Keratinocyte (primary cell): ENCODE measurements at regions not wholly inside any gene's neighbourhood (a gene's known extent, or its start where the extent isn't known, plus 50 kb on each side); places are given as distances from the start of the nearest gene placed in this dataset.

Source experiments
- DNase-seq: peaks from one replicate; pipeline ENCODE4 v3.0.0-alpha.2; 2011; ENCODE audit warnings: low read depth, missing footprints, low spot score
- FAIRE-seq: peaks from 2 replicates; lab custom pipeline; 2011; peaks lifted over from hg19 to GRCh38; lab: Jason Lieb, UNC
- H2AFZ ChIP-seq: 2 replicates; pipeline ENCODE4 v1.6.0; 2012; ENCODE audit warnings: low read length, control low read depth, inconsistent platforms; ENCODE audit not compliant: control insufficient read depth
- H3K27ac ChIP-seq: 2 replicates; pipeline ENCODE4 v1.5.1; 2011; ENCODE audit warnings: low read length; ENCODE audit not compliant: control insufficient read depth, insufficient read depth
- H3K27me3 ChIP-seq: 3 replicates; pipeline ENCODE4 v1.6.0; 2011; ENCODE audit warnings: low read length; ENCODE audit not compliant: control insufficient read depth, insufficient read depth; ENCODE audit errors: extremely low read depth
- H3K36me3 ChIP-seq, 2 experiments: 2 replicates in 1 of 2; 3 replicates in 1 of 2; pipeline ENCODE4 v1.5.1; 2011; ENCODE audit warnings: low read length in 2 of 2, mild to moderate bottlenecking in 1 of 2; ENCODE audit not compliant: control insufficient read depth in 2 of 2, insufficient read depth in 2 of 2; ENCODE audit errors: extremely low read depth in 1 of 2
- H3K4me1 ChIP-seq: 3 replicates; pipeline ENCODE4 v1.5.1; 2011; ENCODE audit warnings: low read length; ENCODE audit not compliant: control insufficient read depth, insufficient read depth; ENCODE audit errors: extremely low read depth
- H3K4me2 ChIP-seq: 3 replicates; pipeline ENCODE4 v1.6.0; 2011; ENCODE audit warnings: low read depth, low read length; ENCODE audit not compliant: control insufficient read depth, insufficient read depth; ENCODE audit errors: extremely low read depth
- H3K4me3 ChIP-seq, 3 experiments: fragments of 200-600 bp in 1 of 3; sonication (generic) in 1 of 3; 2 replicates in 2 of 3; 3 replicates in 1 of 3; pipeline ENCODE4 v1.5.1; 2011 to 2016; ENCODE audit warnings: low read length in 3 of 3, mild to moderate bottlenecking in 3 of 3, control low read depth in 2 of 3, inconsistent platforms in 1 of 3, low read depth in 1 of 3, mixed read lengths in 1 of 3, mixed run types in 1 of 3, moderate library complexity in 1 of 3; ENCODE audit not compliant: control insufficient read depth in 2 of 3, insufficient read depth in 2 of 3; ENCODE audit errors: extremely low read depth in 1 of 3
- H3K79me2 ChIP-seq: 2 replicates; pipeline ENCODE4 v1.6.0; 2012; ENCODE audit warnings: low read length; ENCODE audit not compliant: control insufficient read depth, insufficient read depth
- H3K9ac ChIP-seq: 3 replicates; pipeline ENCODE4 v1.6.0; 2011; ENCODE audit warnings: low read length; ENCODE audit not compliant: control insufficient read depth, insufficient read depth; ENCODE audit errors: extremely low read depth
- H3K9me1 ChIP-seq: 3 replicates; pipeline ENCODE4 v1.6.0; 2011; ENCODE audit warnings: low read length; ENCODE audit not compliant: control insufficient read depth, insufficient read depth; ENCODE audit errors: extremely low read depth
- H3K9me3 ChIP-seq: 2 replicates; pipeline ENCODE4 v1.5.1; 2012; ENCODE audit warnings: low read depth, low read length; ENCODE audit not compliant: control insufficient read depth
- H4K20me1 ChIP-seq: 3 replicates; pipeline ENCODE4 v1.6.0; 2011; ENCODE audit warnings: low read length; ENCODE audit not compliant: control insufficient read depth, insufficient read depth; ENCODE audit errors: extremely low read depth
- EZH2 ChIP-seq: IDR thresholded peaks from one replicate; pipeline ENCODE4 v1.6.1; 2012; ENCODE audit warnings: inconsistent platforms, mild to moderate bottlenecking, low read length, moderate library complexity
- dilution Hi-C: fragments of 300-500 bp; cut with MboI; formaldehyde crosslinking; loops from one replicate; pipeline ENCODE4 v1.7.0; 2020; ENCODE audit warnings: low sequenced_read_pairs; ENCODE audit not compliant: extremely low pct_ligation_motif_present
- TF ChIP-seq, protein P1 (sequence below), 3 experiments: IDR thresholded peaks in 1 of 3; conservative IDR thresholded peaks in 1 of 3; optimal IDR thresholded peaks in 1 of 3; 2 replicates in 2 of 3; 3 replicates in 1 of 3; pipeline versions ENCODE3 to v1.5.1; 2011; ENCODE audit warnings: low read length in 3 of 3, mild to moderate bottlenecking in 3 of 3, moderate library complexity in 2 of 3, control low read depth in 1 of 3, inconsistent platforms in 1 of 3; ENCODE audit not compliant: insufficient read depth in 2 of 3; ENCODE audit errors: extremely low read depth in 1 of 3

DNA sequence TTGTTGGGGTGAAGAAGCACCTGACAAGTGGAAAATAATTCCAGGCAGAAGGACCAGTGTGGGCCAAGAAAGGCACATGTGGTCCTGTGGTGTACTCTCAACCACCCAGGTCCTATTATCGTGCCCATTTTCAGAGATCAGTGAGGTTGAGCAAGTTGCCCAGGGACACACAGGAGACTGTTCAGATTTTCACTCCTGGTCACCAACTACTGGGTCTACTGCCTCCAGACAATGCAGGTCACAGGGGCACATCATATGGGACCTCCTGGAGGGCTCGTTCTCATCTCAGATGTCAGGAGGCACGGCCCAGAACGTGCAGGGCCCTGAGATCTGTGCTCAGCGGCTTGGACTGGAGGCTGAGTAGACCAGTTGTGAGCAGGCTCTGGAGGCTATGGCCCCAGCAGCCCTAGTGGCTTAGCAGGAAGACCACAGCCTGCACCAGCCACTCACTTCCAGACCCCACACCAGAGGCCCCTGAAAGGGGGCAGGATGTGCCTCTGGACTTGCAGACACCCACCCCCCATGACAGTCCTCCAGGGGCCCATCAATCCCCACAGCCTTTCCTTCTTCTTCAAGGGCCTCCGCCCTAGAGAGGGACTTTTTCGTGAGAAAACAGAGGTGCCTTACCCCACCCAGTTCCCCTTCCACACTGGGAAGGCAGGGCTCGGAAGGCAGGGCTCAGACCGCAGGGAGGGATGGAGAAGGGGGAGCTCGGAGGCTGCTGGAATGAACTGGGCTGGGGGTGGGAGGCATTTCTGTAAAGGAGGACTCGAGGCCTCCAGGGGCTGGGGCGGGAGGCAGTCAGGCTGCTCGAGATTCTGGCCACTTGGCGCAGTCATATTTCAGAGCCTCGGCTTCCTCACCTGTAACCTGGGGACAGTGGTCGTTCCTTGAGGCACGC lies 82.7 kb upstream of the NEURL1B start:
- no peaks in the 10 kb centered on the region for H3K9me1 ChIP-seq
- no peak for FAIRE-seq
- peak overlapping the region in 1 of 3 experiments; percentile 1 for H3K4me3 ChIP-seq
- H3K79me2 ChIP-seq, result no peaks in the 10 kb centered on the region
- no peaks in the 10 kb centered on the region for H4K20me1 ChIP-seq
- H3K9ac ChIP-seq, result no peak overlapping the region
- H3K4me2 ChIP-seq, result peak overlapping the region; percentile 67
- H3K4me1 ChIP-seq, result peaks cover 20% of the 10 kb centered on the region
- no peak overlapping the region for H2AFZ ChIP-seq
- no peaks in the 10 kb centered on the region for H3K36me3 ChIP-seq
- no peak overlapping the region for H3K27ac ChIP-seq
- DNase-seq, result no peak
- dilution Hi-C loops, result no loop called here
- H3K9me3 ChIP-seq, result no peaks in the 10 kb centered on the region
- TF ChIP-seq EZH2, result no peak
- TF ChIP-seq, protein P1, sequence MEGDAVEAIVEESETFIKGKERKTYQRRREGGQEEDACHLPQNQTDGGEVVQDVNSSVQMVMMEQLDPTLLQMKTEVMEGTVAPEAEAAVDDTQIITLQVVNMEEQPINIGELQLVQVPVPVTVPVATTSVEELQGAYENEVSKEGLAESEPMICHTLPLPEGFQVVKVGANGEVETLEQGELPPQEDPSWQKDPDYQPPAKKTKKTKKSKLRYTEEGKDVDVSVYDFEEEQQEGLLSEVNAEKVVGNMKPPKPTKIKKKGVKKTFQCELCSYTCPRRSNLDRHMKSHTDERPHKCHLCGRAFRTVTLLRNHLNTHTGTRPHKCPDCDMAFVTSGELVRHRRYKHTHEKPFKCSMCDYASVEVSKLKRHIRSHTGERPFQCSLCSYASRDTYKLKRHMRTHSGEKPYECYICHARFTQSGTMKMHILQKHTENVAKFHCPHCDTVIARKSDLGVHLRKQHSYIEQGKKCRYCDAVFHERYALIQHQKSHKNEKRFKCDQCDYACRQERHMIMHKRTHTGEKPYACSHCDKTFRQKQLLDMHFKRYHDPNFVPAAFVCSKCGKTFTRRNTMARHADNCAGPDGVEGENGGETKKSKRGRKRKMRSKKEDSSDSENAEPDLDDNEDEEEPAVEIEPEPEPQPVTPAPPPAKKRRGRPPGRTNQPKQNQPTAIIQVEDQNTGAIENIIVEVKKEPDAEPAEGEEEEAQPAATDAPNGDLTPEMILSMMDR (optimal IDR thresholded peaks at IDR 0.05 in 1 of 3, IDR thresholded peaks at IDR 0.05 in 1 of 3, conservative IDR thresholded peaks at IDR 0.05 in 1 of 3; ENCODE audit: extremely low read depth in 1 of 3, insufficient read depth in 2 of 3, low read length in 3 of 3), result no peak
- peaks cover 9% of the 10 kb centered on the region for H3K27me3 ChIP-seq

GRCh38 chr5:172556971-172557461 lies 84.0 kb upstream of the NEURL1B start:
- Histone ChIP-seq H3K4me3 (no peak overlapping the region), H3K27ac (no peak overlapping the region), H3K79me2 (no peaks in the 10 kb centered on the region), H3K9ac (no peak overlapping the region), H3K4me1 (peaks cover 20% of the 10 kb centered on the region), H3K9me3 (no peaks in the 10 kb centered on the region), H3K36me3 (no peaks in the 10 kb centered on the region), H4K20me1 (no peaks in the 10 kb centered on the region), H2AFZ (no peak overlapping the region), H3K27me3 (peaks cover 15% of the 10 kb centered on the region), H3K4me2 (no peak overlapping the region), H3K9me1 (no peaks in the 10 kb centered on the region)
- TF ChIP-seq EZH2, result no peak
- TF ChIP-seq, protein P1 (optimal IDR thresholded peaks at IDR 0.05 in 1 of 3, IDR thresholded peaks at IDR 0.05 in 1 of 3, conservative IDR thresholded peaks at IDR 0.05 in 1 of 3; ENCODE audit: extremely low read depth in 1 of 3, insufficient read depth in 2 of 3, low read length in 3 of 3), result no peak
- FAIRE-seq (no peak), DNase-seq (no peak)
- dilution Hi-C loops, result no loop called here
